ENCODE measurements at regions not wholly inside any gene's neighbourhood (a gene's known extent, or its start where the extent isn't known, plus 50 kb on each side); places are given as distances from the start of the nearest gene placed in this dataset.

DNA sequence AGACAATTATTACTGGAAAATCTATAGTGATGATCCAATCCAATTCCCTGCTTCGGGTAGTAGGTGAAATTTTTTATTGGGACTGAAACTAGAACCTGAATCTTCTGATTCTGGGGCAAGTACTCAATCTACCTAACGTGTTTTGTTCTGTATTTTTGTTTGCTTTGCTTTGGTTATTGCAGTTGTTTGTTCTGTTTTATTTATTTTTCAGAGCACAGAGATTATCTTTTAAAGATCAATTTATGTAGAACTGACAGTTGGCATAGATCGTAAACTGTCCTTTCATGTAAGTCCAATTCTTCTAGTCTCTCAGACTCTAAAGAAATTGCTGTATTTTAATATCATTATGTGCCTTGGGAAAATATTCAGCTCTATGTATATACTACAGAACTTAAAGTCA lies 401.6 kb downstream of the ANXA1 start:
- Histone ChIP-seq H4K91ac (ENCODE audit: insufficient read depth, low read depth, low read length) (no peak overlapping the region), H3K4me3 (ENCODE audit: insufficient read depth, low read depth, low read length) (no peak overlapping the region), H3K56ac (ENCODE audit: extremely low read depth, insufficient read depth, low read length) (no peak overlapping the region), H3K79me1 (ENCODE audit: low read depth in 1 of 2, low read length in 2 of 2) (no peaks in the 10 kb centered on the region), H2BK15ac (ENCODE audit: low read depth, low read length) (no peak overlapping the region), H4K5ac (ENCODE audit: low read depth, low read length) (no peak overlapping the region), H3K9ac (ENCODE audit: low read depth, low read length) (no peak overlapping the region), H3K9me1 (ENCODE audit: insufficient read depth, low read length) (no peaks in the 10 kb centered on the region), H3K36me3 (ENCODE audit: control insufficient read depth, insufficient read depth, low read length) (no peaks in the 10 kb centered on the region), H3K9me3 (ENCODE audit: control insufficient read depth, insufficient read depth, low read length) (no peaks in the 10 kb centered on the region), H2BK5ac (ENCODE audit: low read depth, low read length, poor library complexity, severe bottlenecking) (no peak overlapping the region), H2AFZ (replicated peaks; ENCODE audit: low read length, poor library complexity) (no peak overlapping the region), H3K14ac (replicated peaks; ENCODE audit: low read depth, low read length) (no peak overlapping the region), H2AK9ac (replicated peaks; ENCODE audit: low read depth, low read length, poor library complexity) (no peak overlapping the region), H3K4me1 (ENCODE audit: control insufficient read depth, insufficient read depth, low read length) (no peaks in the 10 kb centered on the region), H3K4me2 (ENCODE audit: low read depth, low read length) (no peak overlapping the region), H4K20me1 (ENCODE audit: insufficient read depth, low read length) (no peaks in the 10 kb centered on the region), H3K18ac (ENCODE audit: low read depth, low read length) (no peak overlapping the region), H2BK120ac (ENCODE audit: low read depth, low read length) (no peak overlapping the region), H2BK20ac (ENCODE audit: low read depth, low read length) (no peak overlapping the region), H3K4ac (ENCODE audit: low read depth, low read length) (no peak overlapping the region), H2AK5ac (ENCODE audit: low read depth, low read length) (no peak overlapping the region), H4K8ac (ENCODE audit: low read depth in 2 of 2, low read length in 2 of 2) (no peak overlapping the region), H3K23ac (ENCODE audit: low read depth, low read length) (no peak overlapping the region), H3K27me3 (ENCODE audit: control insufficient read depth, insufficient read depth, low read length) (no peaks in the 10 kb centered on the region), H3K27ac (ENCODE audit: insufficient read depth, low read length) (no peak overlapping the region)
- dilution Hi-C loops (cut with HindIII; ENCODE audit: low sequenced_read_pairs, unreplicated experiment): no loop called here
- in situ Hi-C loops (cut with MboI; ENCODE audit: low sequenced_read_pairs): no loop called here
- WGBS, 2 experiments (ENCODE audit: extremely low coverage in 2 of 2, insufficient read length in 1 of 2): no CpG with 5 or more reads among the region's 3 CpGs
- TF ChIP-seq MAFK (IDR thresholded peaks at IDR 0.05; ENCODE audit: low read depth, low read length) (no peak), CEBPB (IDR thresholded peaks at IDR 0.05; ENCODE audit: low read depth, low read length) (no peak), RFX5 (IDR thresholded peaks at IDR 0.05; ENCODE audit: low read depth, low read length) (no peak), RAD21 (IDR thresholded peaks at IDR 0.05; ENCODE audit: low read length) (no peak), SMC3 (IDR thresholded peaks at IDR 0.05; ENCODE audit: low read depth, low read length) (no peak), MXI1 (IDR thresholded peaks at IDR 0.05; ENCODE audit: borderline replicate concordance, low read depth, low read length) (no peak), POLR2A (IDR thresholded peaks at IDR 0.05; ENCODE audit: low read depth, low read length) (no peak), CHD1 (IDR thresholded peaks at IDR 0.05; ENCODE audit: low read depth, low read length) (no peak), MAZ (IDR thresholded peaks at IDR 0.05; ENCODE audit: borderline replicate concordance, low read depth, low read length) (no peak), NFE2L2 (IDR thresholded peaks at IDR 0.05; ENCODE audit: low read depth, low read length) (no peak), FOS (IDR thresholded peaks at IDR 0.05; ENCODE audit: low read depth, low read length) (no peak), RCOR1 (IDR thresholded peaks at IDR 0.05; ENCODE audit: insufficient replicate concordance, low read length) (no peak), BHLHE40 (IDR thresholded peaks at IDR 0.05; ENCODE audit: low read depth, low read length) (no peak)
- TF ChIP-seq, protein P1, sequence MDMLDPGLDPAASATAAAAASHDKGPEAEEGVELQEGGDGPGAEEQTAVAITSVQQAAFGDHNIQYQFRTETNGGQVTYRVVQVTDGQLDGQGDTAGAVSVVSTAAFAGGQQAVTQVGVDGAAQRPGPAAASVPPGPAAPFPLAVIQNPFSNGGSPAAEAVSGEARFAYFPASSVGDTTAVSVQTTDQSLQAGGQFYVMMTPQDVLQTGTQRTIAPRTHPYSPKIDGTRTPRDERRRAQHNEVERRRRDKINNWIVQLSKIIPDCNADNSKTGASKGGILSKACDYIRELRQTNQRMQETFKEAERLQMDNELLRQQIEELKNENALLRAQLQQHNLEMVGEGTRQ (IDR thresholded peaks at IDR 0.05; ENCODE audit: low read depth, low read length): no peak
- TF ChIP-seq, protein P2, sequence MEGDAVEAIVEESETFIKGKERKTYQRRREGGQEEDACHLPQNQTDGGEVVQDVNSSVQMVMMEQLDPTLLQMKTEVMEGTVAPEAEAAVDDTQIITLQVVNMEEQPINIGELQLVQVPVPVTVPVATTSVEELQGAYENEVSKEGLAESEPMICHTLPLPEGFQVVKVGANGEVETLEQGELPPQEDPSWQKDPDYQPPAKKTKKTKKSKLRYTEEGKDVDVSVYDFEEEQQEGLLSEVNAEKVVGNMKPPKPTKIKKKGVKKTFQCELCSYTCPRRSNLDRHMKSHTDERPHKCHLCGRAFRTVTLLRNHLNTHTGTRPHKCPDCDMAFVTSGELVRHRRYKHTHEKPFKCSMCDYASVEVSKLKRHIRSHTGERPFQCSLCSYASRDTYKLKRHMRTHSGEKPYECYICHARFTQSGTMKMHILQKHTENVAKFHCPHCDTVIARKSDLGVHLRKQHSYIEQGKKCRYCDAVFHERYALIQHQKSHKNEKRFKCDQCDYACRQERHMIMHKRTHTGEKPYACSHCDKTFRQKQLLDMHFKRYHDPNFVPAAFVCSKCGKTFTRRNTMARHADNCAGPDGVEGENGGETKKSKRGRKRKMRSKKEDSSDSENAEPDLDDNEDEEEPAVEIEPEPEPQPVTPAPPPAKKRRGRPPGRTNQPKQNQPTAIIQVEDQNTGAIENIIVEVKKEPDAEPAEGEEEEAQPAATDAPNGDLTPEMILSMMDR (conservative IDR thresholded peaks at IDR 0.05; ENCODE audit: low read depth, low read length): no peak
- TF ChIP-seq, protein P3, sequence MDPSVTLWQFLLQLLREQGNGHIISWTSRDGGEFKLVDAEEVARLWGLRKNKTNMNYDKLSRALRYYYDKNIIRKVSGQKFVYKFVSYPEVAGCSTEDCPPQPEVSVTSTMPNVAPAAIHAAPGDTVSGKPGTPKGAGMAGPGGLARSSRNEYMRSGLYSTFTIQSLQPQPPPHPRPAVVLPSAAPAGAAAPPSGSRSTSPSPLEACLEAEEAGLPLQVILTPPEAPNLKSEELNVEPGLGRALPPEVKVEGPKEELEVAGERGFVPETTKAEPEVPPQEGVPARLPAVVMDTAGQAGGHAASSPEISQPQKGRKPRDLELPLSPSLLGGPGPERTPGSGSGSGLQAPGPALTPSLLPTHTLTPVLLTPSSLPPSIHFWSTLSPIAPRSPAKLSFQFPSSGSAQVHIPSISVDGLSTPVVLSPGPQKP (IDR thresholded peaks at IDR 0.05; ENCODE audit: borderline replicate concordance, low read depth, low read length): no peak
- ChIA-PET CTCF (no interaction called here), POLR2A (ENCODE audit: unreplicated experiment) (no interaction called here)
- no peak for DNase-seq
- no TSS peak for BruUV-seq (replicated peaks)
- intact Hi-C loops (cut with micrococcal nuclease): no loop called here
- ATAC-seq (ENCODE audit: low read depth): no peak

Data from IMR-90 (cell line).